ENCODE measurements at regions not wholly inside any gene's neighbourhood (a gene's known extent, or its start where the extent isn't known, plus 50 kb on each side); places are given as distances from the start of the nearest gene placed in this dataset.
A peak's percentile ranks its signal among the peaks of the same experiment; 100 is the strongest.

GRCh38 chr2:166700079-166700478 is 188.2 kb upstream of the XIRP2 start:
- peak; percentile 3 for TF ChIP-seq CTCF (IDR thresholded peaks at IDR 0.05; ENCODE audit: insufficient read depth, low read depth, low read length)
- no peak for TF ChIP-seq EZH2 (IDR thresholded peaks at IDR 0.05; ENCODE audit: insufficient read depth, low read length)
